H54 (cell line): ENCODE measurements at regions not wholly inside any gene's neighbourhood (a gene's known extent, or its start where the extent isn't known, plus 50 kb on each side); places are given as distances from the start of the nearest gene placed in this dataset.

ENCODE experiments used
- DNase-seq: peaks from one replicate; pipeline ENCODE4 v3.0.0; 2011; ENCODE audit warnings: low spot score, mixed read lengths; ENCODE audit not compliant: insufficient read length
- FAIRE-seq: peaks from 3 replicates; lab custom pipeline; 2011; peaks lifted over from hg19 to GRCh38; lab: Jason Lieb, UNC
- POLR2A ChIP-seq: IDR thresholded peaks from 2 replicates; pipeline ENCODE4 v1.6.1; 2011; ENCODE audit warnings: low read depth, mild to moderate bottlenecking, low read length

DNA sequence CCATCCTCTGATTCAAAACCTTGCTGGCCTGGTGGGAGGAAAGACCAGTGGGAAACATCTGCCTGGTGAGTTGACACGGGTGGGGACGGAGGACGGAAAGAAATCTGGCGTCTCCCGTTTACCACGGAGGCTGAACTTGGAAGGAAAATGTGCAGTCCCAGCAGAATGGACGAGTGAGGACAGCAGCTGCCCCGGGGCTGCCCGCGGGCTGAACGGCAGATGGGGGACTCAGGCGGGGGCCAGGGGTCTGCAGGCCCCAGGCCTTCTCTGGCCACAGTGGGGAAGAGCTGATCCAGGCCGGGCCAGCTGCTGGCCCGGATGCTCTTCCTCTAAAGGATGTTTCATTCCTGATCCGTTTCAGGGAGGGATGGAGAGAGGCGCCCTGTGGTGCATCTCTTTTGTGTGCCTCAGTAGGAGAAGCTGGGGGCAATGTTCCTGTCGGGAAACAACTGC is 147.5 kb upstream of the CHST15 start:
- TF ChIP-seq POLR2A, result no peak
- DNase-seq (no peak), FAIRE-seq (no peak)

DNA sequence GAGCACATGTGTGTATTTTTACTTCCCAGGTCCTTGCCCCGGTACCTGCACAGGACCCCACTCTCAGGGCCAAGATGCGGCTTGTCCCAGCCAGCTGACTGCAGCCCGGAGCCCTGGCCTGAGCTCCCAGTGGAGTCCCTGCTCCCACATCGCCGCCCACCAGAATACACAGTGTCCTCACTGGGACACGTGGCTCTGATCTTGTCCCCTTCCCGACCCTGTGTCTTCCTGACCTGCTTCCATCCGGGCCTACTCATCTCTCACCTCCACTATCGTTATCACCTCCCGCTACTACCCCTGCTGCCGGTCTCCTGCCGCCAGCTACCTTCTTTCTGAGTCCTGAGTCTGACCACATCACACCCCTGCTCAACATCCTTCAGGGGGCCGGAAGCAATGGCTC is 146.3 kb upstream of the CHST15 start:
- FAIRE-seq, result no peak
- no peak for TF ChIP-seq POLR2A
- no peak for DNase-seq

DNA sequence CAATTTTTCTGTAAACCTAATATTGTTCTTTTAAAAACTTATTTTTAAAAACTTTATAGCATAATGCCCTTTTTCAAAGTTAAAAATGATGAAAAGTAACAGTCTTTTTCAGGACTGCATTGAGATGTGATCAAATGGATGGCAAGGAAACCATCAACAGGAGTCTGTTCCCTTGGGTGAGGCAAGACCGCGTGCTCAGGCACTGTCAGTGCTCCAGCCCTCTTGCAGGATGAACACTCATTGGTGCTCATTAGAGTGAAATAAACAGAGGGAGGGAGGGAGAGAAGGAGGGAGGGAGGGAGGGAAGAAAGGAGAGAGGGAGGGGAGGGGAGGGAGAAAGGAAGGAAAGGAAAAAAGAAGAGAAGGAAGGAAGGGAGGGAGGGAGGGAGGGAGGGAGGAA is 145.7 kb upstream of the CHST15 start:
- no peak for DNase-seq
- FAIRE-seq, result no peak
- no peak for TF ChIP-seq POLR2A

DNA sequence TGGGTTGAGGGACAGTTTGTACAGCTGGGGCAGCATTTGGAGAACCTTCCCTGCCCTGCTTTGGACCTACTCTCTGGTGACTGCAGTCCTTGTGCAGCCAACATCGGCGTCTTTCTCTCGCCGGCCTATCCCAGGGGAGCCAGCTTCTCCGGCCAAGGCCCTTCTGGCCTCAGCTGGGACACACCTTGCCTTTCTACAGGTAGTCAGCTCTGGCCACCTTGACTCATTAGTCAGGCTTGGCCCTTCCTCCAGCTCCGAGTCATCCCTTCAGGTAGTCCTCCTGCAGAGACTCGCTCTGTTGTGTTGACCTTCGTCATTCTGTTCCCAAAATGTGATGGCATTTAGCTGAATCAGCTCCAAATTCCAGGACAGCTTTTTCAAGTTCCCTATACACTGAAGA is 145.0 kb upstream of the CHST15 start:
- TF ChIP-seq POLR2A, result no peak
- DNase-seq (no peak), FAIRE-seq (no peak)

DNA sequence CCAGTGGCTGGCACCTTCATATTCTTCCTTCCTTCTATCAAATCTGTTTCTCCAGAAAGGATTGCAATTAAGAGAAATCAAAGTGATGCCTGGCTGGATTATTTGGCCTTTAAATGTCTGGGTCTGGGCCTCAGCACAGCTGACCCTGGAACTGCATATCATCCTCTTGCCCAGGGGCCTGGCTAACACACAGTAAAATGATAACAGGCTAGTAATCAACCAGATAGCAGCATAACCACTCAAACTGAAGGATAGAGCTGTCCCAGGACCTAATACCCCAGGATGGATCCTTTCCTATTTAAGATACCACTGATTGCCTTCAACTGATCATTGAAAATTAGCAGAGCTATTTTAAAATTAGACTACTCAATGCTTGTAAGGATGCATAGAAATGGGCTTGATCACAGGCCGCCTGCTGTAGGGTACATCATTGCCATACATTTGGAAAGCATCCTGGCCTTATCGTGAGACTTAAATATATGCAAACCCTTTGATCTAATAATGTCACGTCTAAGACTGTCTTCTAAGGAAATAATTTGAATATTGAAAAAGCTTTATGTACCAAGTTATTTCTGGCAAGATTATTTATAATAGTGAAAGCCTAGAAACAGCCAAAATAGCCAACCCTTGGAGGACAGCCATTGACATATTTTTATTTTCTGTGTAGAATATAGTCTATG is 144.0 kb upstream of the CHST15 start:
- TF ChIP-seq POLR2A, result no peak
- no peak for DNase-seq
- FAIRE-seq, result no peak

DNA sequence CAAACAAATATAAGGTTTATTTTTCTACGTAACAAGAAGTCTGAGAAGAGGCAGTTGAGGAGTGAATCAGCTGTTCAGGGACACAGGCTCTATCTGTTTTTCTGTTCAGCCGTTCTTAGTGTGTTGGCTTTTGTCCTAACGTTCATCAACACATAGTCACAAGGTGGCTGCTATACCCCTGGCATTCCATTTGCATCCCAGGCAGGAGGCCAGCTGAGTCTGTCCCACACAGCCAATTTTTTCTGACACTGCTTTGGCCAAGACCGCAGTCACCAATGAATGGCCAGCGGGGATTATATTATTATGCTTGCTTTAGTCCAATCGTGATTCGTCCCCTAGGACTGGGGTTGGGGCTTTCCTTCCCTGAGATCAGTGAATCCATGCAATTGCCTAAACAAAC is 143.4 kb upstream of the CHST15 start:
- TF ChIP-seq POLR2A, result no peak
- no peak for DNase-seq
- FAIRE-seq, result no peak

DNA sequence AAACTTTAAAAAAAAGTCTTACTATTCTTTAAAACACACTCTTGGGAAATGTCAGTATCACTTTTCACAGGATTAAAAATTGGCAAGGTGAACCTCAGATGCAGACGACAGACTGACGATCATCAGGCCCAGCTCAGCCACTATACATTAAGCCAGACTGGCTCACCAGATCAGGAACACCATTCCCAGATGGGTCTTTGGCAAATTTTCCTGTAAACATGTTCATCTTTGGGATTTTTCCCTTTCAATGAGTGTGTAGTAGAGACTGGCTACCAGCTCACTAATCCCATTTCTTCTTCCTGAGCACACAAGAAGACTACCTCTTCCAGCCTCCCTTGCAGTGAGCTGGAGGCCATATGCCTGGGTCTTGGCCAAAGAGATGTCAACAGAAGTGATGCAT is 142.7 kb upstream of the CHST15 start:
- no peak for TF ChIP-seq POLR2A
- DNase-seq, result no peak
- no peak for FAIRE-seq

DNA sequence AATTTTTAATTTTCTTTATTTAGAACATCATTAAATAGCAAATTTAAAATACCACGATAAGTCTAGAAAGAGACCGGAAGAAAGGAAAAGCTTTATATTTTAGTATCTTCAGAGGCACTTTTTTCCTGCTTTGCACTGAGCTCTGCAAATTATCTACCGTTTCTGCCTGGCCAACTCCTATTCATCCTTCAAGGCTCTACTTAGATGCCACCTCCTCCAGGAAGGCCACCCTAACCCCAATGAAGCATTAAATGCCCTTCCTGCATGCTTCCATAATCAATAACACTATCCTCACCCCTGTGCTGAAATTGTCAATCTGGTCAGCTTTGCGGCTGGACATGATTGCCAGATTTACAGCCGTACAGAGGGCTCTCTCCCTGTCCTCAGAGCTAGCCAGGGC is 141.8 kb upstream of the CHST15 start:
- TF ChIP-seq POLR2A, result no peak
- FAIRE-seq (no peak), DNase-seq (no peak)

DNA sequence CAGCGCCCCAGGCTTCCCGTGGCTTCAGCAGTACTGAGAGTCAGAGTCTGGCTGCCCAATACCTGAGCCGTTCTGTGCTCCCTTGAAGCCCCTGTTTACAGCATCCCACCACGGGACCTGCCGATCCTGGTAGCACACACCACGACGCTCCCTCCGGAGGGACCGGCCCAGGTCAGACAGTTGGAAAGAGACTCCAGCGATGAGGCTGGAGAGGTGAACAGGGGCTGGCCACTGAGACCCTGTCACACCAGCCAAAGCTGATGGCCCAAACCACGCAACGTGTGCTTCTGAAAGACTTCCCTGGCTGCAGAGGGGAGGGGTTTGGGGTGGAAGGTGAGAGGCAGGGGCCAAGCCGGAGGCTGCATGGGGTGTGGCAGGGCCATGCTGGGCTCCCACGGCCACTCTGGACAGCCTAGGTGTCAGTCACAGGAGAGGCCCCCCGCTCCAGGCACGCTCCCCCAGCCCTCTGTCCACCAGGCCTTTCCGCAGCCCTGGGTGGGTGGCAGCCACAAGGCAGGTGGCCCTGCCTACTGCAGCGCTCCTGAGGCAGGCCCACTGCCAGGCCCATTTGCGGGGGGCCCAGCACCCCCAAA is 140.2 kb upstream of the CHST15 start:
- FAIRE-seq (no peak), DNase-seq (no peak)
- no peak for TF ChIP-seq POLR2A

DNA sequence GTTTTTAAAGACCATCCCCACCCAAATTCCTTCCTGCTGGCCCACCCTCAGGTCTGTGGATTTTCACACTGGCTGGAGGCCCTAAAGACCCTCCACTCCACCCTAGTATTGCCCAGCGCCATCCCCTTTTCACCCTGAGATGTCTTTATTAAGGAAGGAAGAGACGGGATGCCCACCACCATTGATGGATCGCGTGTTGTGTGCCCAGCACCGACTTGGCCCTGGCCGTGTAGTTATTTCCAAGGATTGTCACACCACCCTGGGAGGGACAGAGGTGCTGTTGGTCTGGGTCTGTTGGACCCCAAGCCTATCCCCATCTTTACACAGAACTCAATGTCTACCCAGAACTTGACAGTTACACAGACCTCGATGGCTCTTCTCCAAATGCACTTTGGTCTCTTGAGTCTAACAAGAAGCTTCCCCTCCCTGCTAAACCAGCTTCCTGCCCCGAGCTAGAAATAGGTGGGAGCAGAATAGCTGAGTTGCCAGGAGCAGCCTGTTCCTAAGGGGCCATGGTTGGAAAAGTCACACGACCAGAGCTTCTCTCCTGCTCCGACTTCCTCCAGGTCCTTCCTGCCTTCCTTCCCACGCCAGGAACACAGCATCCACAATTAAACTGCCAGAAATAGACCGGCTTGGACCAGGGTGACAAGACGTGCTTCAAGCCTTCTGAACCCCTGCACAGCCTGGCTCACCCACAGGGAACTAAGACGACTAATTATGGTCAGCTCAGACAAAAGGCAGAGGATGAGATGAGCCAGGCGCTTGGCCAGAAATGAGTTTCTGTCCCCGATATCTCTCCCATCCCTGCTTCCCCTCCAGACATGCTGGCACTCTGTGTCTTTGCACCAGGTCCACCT is 139.5 kb upstream of the CHST15 start:
- FAIRE-seq (no peak), DNase-seq (no peak)
- TF ChIP-seq POLR2A, result no peak

DNA sequence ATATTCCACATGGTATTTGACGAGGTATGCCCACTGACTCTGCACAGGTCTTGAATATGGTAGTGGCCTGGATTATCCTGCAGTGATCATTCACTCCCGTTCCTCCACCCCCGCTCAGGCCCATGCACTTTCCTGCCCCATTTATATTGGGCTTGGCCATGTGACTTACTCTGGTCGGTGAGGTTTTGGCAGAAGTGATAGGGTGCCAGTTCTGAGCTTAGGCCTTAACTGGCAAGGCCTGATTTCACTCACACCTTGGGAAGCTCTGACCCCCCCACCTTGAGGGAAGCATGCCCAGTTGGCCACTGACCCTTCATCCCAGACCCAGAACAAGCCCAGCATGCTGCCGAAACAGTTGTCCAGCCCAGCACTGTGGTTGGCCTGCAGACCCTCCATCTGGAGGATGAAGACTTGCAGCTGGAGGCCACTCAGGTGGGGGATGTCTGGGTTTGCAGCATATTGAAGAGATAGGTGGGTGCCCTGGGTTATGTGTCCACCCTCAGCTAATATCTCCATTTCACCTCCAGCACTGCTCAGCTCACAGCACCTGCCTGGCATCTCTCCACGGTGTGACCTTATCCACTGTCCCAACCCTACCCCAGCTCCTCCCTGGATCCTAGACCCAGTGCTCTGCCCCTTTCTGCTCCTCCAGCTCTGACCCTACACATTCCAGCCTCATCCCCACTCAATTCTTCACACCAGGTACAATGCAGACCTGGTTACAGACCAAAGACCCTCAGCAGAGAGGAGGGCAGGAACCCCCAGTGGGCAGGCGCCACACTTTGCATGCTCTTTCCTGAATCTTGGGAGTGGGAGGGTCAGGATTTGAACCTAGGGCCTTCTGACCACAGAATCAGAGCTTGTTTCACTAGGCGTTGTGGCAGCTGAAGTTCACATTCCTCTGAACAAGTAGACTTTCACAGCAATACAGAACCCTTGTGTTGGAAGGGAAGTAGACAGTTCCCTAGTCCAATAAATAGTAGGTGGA is 138.1 kb upstream of the CHST15 start:
- TF ChIP-seq POLR2A, result no peak
- DNase-seq, result no peak

DNA sequence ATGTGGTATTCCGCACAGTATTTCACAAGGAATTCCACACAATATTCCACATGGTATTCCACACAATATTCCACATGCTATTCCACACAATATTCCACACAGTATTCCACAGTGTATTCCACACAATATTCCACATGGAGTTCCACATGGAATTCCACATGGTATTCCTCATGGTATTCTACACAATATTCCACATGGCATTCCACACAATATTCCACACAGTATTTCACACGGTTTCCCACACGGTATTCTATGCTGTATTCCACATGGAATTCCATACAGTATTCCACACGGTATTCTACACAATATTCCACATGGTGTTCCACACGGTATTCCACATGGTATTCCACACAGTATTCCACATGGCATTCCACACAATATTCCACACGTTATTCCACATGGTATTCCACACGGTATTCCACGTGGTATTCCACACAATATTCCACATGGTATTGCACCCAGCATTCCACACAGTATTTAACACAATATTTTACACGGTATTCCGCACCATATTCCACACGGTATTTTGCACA is 137.3 kb upstream of the CHST15 start:
- no peak for DNase-seq
- no peak for FAIRE-seq
- no peak for TF ChIP-seq POLR2A

More for the DNA sequence above, 138.1 kb upstream of the CHST15 start:
- FAIRE-seq, result no peak
